IMR-90 (cell line): ENCODE measurements at regions not wholly inside any gene's neighbourhood (a gene's known extent, or its start where the extent isn't known, plus 50 kb on each side); places are given as distances from the start of the nearest gene placed in this dataset.

Experiments
- ATAC-seq: fragments of 200-7000 bp; cut with Tn5 transposase; 2 replicates; pipeline ENCODE4 v1.9.1; 2020; ENCODE audit warnings: low read depth, mild to moderate bottlenecking, moderate library complexity
- BruUV-seq: library from RNA; stranded (reverse); fragments of 400-500 nt; replicated peaks from 2 replicates; lab custom pipeline; 2021; lab: Mats Ljungman, UMichigan
- CTCF ChIA-PET: fragments of 300-600 bp; formaldehyde crosslinking; extraction: SDS; loops from one replicate; lab custom pipeline; 2021; ENCODE audit warnings: antibody characterized with exemption; lab: Yijun Ruan, JAX
- POLR2A ChIA-PET: fragments of 300-600 bp; sonication (Branson Sonifier 250); formaldehyde crosslinking; loops from one replicate; lab custom pipeline; 2022; ENCODE audit warnings: antibody characterized with exemption; ENCODE audit not compliant: unreplicated experiment; lab: Charles Lee
- DNase-seq: peaks from one replicate; pipeline ENCODE4 v3.0.0; 2013
- H2AFZ ChIP-seq: replicated peaks from 2 replicates; pipeline ENCODE3; 2013; ENCODE audit warnings: low read length, mild to moderate bottlenecking; ENCODE audit not compliant: poor library complexity
- H2AK5ac ChIP-seq: 2 replicates; pipeline ENCODE4 v1.6.1; 2013; ENCODE audit warnings: low read depth, low read length, inconsistent platforms
- H2AK9ac ChIP-seq: replicated peaks from 2 replicates; pipeline ENCODE3; 2013; ENCODE audit warnings: mild to moderate bottlenecking, low read depth, low read length, moderate library complexity; ENCODE audit not compliant: poor library complexity
- H2BK120ac ChIP-seq: 2 replicates; pipeline ENCODE4 v1.6.1; 2013; ENCODE audit warnings: low read depth, low read length, inconsistent platforms
- H2BK15ac ChIP-seq: 3 replicates; pipeline ENCODE4 v1.6.1; 2013; ENCODE audit warnings: low read depth, low read length, inconsistent platforms
- H2BK20ac ChIP-seq: 2 replicates; pipeline ENCODE4 v1.6.1; 2013; ENCODE audit warnings: low read depth, mild to moderate bottlenecking, inconsistent platforms, low read length, moderate library complexity
- H2BK5ac ChIP-seq: 2 replicates; pipeline ENCODE4 v1.6.1; 2013; ENCODE audit warnings: mild to moderate bottlenecking, low read depth, low read length, inconsistent platforms; ENCODE audit not compliant: poor library complexity, severe bottlenecking
- H3K14ac ChIP-seq: replicated peaks from 2 replicates; pipeline ENCODE4 v1.6.1; 2013; ENCODE audit warnings: low read depth, low read length, inconsistent platforms
- H3K18ac ChIP-seq: 2 replicates; pipeline ENCODE4 v1.6.1; 2013; ENCODE audit warnings: low read depth, low read length, control low read depth
- H3K23ac ChIP-seq: 2 replicates; pipeline ENCODE4 v1.6.1; 2013; ENCODE audit warnings: low read depth, low read length, inconsistent platforms
- H3K27ac ChIP-seq: 2 replicates; pipeline ENCODE4 v1.5.1; 2013; ENCODE audit warnings: mild to moderate bottlenecking, control low read depth, low read length; ENCODE audit not compliant: insufficient read depth
- H3K27me3 ChIP-seq: 2 replicates; pipeline ENCODE4 v1.6.1; 2013; ENCODE audit warnings: low read length; ENCODE audit not compliant: control insufficient read depth, insufficient read depth
- H3K36me3 ChIP-seq: 2 replicates; pipeline ENCODE4 v1.6.1; 2013; ENCODE audit warnings: low read length, mixed read lengths; ENCODE audit not compliant: control insufficient read depth, insufficient read depth
- H3K4ac ChIP-seq: 2 replicates; pipeline ENCODE4 v1.6.1; 2013; ENCODE audit warnings: low read depth, low read length, inconsistent platforms
- H3K4me1 ChIP-seq: 2 replicates; pipeline ENCODE4 v1.6.1; 2013; ENCODE audit warnings: low read length, mixed read lengths; ENCODE audit not compliant: control insufficient read depth, insufficient read depth
- H3K4me2 ChIP-seq: 2 replicates; pipeline ENCODE4 v1.6.1; 2013; ENCODE audit warnings: low read depth, mild to moderate bottlenecking, control low read depth, low read length, moderate library complexity
- H3K4me3 ChIP-seq: 2 replicates; pipeline ENCODE4 v1.5.1; 2013; ENCODE audit warnings: low read depth, mild to moderate bottlenecking, control low read depth, low read length, moderate library complexity; ENCODE audit not compliant: insufficient read depth
- H3K56ac ChIP-seq: 2 replicates; pipeline ENCODE4 v1.6.1; 2013; ENCODE audit warnings: low read length, inconsistent platforms; ENCODE audit not compliant: insufficient read depth; ENCODE audit errors: extremely low read depth
- H3K79me1 ChIP-seq, 2 experiments: 2 replicates each; pipeline ENCODE4 v1.6.1; 2013; ENCODE audit warnings: low read length in 2 of 2, inconsistent platforms in 1 of 2, low read depth in 1 of 2
- H3K9ac ChIP-seq: 2 replicates; pipeline ENCODE4 v1.6.1; 2013; ENCODE audit warnings: low read depth, low read length, control low read depth
- H3K9me1 ChIP-seq: 2 replicates; pipeline ENCODE4 v1.6.1; 2013; ENCODE audit warnings: low read length, inconsistent platforms; ENCODE audit not compliant: insufficient read depth
- H3K9me3 ChIP-seq: 2 replicates; pipeline ENCODE4 v1.6.1; 2013; ENCODE audit warnings: low read length; ENCODE audit not compliant: control insufficient read depth, insufficient read depth
- H4K20me1 ChIP-seq: 2 replicates; pipeline ENCODE4 v1.6.1; 2013; ENCODE audit warnings: low read length, inconsistent platforms; ENCODE audit not compliant: insufficient read depth
- H4K5ac ChIP-seq: 2 replicates; pipeline ENCODE4 v1.6.1; 2013; ENCODE audit warnings: mild to moderate bottlenecking, low read depth, low read length, control low read depth
- H4K8ac ChIP-seq, 2 experiments: 2 replicates each; pipeline ENCODE4 v1.6.1; 2013; ENCODE audit warnings: low read depth in 2 of 2, low read length in 2 of 2, control low read depth in 1 of 2, inconsistent platforms in 1 of 2
- H4K91ac ChIP-seq: 2 replicates; pipeline ENCODE4 v1.6.1; 2013; ENCODE audit warnings: low read depth, low read length, inconsistent platforms; ENCODE audit not compliant: insufficient read depth
- CEBPB ChIP-seq: IDR thresholded peaks from 2 replicates; pipeline ENCODE4 v1.6.1; 2012; ENCODE audit warnings: low read depth, low read length, improper control_type of control experiment
- MAZ ChIP-seq: IDR thresholded peaks from 2 replicates; pipeline ENCODE4 v1.6.1; 2012; ENCODE audit warnings: low read depth, mild to moderate bottlenecking, low read length, improper control_type of control experiment, moderate library complexity, borderline replicate concordance
- POLR2A ChIP-seq: IDR thresholded peaks from 2 replicates; pipeline ENCODE4 v1.6.1; 2012; ENCODE audit warnings: mild to moderate bottlenecking, low read depth, low read length
- RCOR1 ChIP-seq: IDR thresholded peaks from 2 replicates; pipeline ENCODE4 v1.6.1; 2012; ENCODE audit warnings: mild to moderate bottlenecking, low read length, improper control_type of control experiment; ENCODE audit not compliant: insufficient replicate concordance
- RFX5 ChIP-seq: IDR thresholded peaks from 2 replicates; pipeline ENCODE4 v1.8.0; 2012; ENCODE audit warnings: low read depth, mild to moderate bottlenecking, low read length, moderate library complexity
- WGBS, 2 experiments: methylation state at CpG; one replicate each; pipeline versions ENCODE4 v1.1.5 to v1.1.7; 2013; ENCODE audit warnings: missing lambda C conversion rate in 2 of 2; ENCODE audit not compliant: insufficient read length in 1 of 2; ENCODE audit errors: extremely low coverage in 2 of 2; 5-methylcytosine and 5-hydroxymethylcytosine counted together
- dilution Hi-C: fragments of 300-500 bp; cut with HindIII; formaldehyde crosslinking; loops from one replicate; pipeline ENCODE4 v1.14.3; 2018; ENCODE audit warnings: low sequenced_read_pairs; ENCODE audit not compliant: unreplicated experiment
- in situ Hi-C: fragments of 300-500 bp; cut with MboI; formaldehyde crosslinking; loops from 3 replicates; pipeline ENCODE4 v1.14.3; 2019; ENCODE audit warnings: low sequenced_read_pairs, inconsistent platforms, mixed read lengths
- intact Hi-C: fragments of 100-400 bp; cut with micrococcal nuclease; formaldehyde crosslinking; loops from 2 replicates; pipeline ENCODE4 v1.10.0; 2022
- TF ChIP-seq, protein P1 (sequence below): fragments of 150-350 bp; IDR thresholded peaks from 2 replicates; pipeline ENCODE4 v1.6.1; 2016; ENCODE audit warnings: low read depth, mild to moderate bottlenecking, low read length, moderate library complexity, borderline replicate concordance

DNA sequence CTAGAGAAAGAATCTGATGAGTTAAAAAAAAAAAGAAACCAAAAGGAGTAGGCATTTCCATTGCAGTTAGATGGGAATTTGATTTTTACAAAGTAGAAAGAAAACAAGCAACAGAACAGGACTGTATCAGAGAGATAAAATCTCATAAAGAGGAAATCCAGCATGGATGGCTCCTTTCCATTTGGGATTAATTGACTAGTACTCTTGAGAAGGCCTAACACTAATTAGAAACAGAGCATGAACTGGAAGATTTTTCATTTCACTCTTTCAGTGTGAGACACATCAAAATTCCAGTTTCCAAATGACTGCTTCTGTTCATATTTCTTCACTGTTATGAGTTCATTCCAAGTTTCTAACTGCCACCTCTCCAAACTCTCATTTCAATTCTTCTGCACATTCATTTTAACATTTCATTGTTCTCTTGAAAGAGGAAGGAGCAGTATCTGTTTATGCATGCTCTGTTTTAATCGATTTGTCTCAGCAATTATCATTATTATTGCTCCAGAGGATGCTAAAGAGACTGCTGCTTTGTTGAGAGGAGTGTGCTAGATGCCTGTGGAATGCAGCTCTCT lies 108.8 kb upstream of the PIEZO2 start:
- no peak overlapping the region for H2AFZ ChIP-seq
- H2BK15ac ChIP-seq: no peak overlapping the region
- H3K4me3 ChIP-seq: no peak overlapping the region
- TF ChIP-seq POLR2A (no peak), MAZ (no peak), CEBPB (no peak), RFX5 (no peak), RCOR1 (no peak)
- TF ChIP-seq, protein P1, sequence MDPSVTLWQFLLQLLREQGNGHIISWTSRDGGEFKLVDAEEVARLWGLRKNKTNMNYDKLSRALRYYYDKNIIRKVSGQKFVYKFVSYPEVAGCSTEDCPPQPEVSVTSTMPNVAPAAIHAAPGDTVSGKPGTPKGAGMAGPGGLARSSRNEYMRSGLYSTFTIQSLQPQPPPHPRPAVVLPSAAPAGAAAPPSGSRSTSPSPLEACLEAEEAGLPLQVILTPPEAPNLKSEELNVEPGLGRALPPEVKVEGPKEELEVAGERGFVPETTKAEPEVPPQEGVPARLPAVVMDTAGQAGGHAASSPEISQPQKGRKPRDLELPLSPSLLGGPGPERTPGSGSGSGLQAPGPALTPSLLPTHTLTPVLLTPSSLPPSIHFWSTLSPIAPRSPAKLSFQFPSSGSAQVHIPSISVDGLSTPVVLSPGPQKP: no peak
- no peaks in the 10 kb centered on the region for H3K4me1 ChIP-seq
- H4K20me1 ChIP-seq: no peaks in the 10 kb centered on the region
- no peaks in the 10 kb centered on the region for H3K36me3 ChIP-seq
- in situ Hi-C loops: no loop called here
- H2AK5ac ChIP-seq: no peak overlapping the region
- ATAC-seq: no peak
- intact Hi-C loops: no loop called here
- H2AK9ac ChIP-seq: no peak overlapping the region
- no peak overlapping the region for H2BK5ac ChIP-seq
- H3K56ac ChIP-seq: no peak overlapping the region
- peaks cover 2% of the 10 kb centered on the region for H3K27me3 ChIP-seq
- H3K23ac ChIP-seq: no peak overlapping the region
- H3K9me1 ChIP-seq: no peaks in the 10 kb centered on the region
- no peak overlapping the region for H4K8ac ChIP-seq
- dilution Hi-C loops: no loop called here
- no peak overlapping the region for H3K27ac ChIP-seq
- no peak overlapping the region for H4K91ac ChIP-seq
- CTCF ChIA-PET: no interaction called here
- H3K9me3 ChIP-seq: no peaks in the 10 kb centered on the region
- no peak overlapping the region for H4K5ac ChIP-seq
- H3K14ac ChIP-seq: no peak overlapping the region
- POLR2A ChIA-PET: no interaction called here
- H3K79me1 ChIP-seq: no peaks in the 10 kb centered on the region
- H2BK20ac ChIP-seq: no peak overlapping the region
- no peak overlapping the region for H3K18ac ChIP-seq
- no peak overlapping the region for H3K4me2 ChIP-seq
- no TSS peak for BruUV-seq
- H3K4ac ChIP-seq: no peak overlapping the region
- H2BK120ac ChIP-seq: no peak overlapping the region
- H3K9ac ChIP-seq: no peak overlapping the region
- no CpG with 5 or more reads among the region's 1 CpG for WGBS, 2 experiments
- no peak for DNase-seq
